ENCODE measurements at regions not wholly inside any gene's neighbourhood (a gene's known extent, or its start where the extent isn't known, plus 50 kb on each side); places are given as distances from the start of the nearest gene placed in this dataset.
"Not testable (repeated sequence)": the region's sequence is repeated elsewhere in the genome, so short reads cannot be mapped to it uniquely, and the experiment has no call there.

DNA sequence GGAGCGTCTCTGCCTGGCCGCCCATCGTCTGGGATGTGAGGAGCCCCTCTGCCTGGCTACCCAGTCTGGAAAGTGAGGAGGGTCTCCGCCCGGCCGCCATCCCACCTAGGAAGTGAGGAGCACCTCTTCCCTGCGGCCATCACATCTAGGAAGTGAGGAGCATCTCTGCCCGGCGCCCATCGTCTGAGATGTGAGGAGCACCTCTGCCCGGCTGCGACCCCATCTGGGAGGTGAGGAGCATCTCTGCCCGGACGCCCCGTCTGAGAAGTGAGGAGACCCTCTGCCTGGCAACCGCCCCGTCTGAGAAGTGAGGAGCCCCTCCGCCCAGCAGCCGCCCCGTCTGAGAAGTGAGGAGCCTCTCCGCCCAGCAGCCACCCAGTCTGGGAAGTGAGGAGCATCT lies 84.5 kb downstream of the IDS start:
- H3K4me1 ChIP-seq; POLR2A ChIA-PET; H3K4me3 Mint-ChIP-seq (ENCODE audit: unreplicated experiment); DNase-seq; H3K27me3 ChIP-seq (replicated peaks; ENCODE audit: control insufficient read depth, insufficient read depth, low read length); H3K36me3 Mint-ChIP-seq (ENCODE audit: insufficient read depth, unreplicated experiment); H3K9me3 ChIP-seq; H3K36me3 ChIP-seq (ENCODE audit: control insufficient read depth, insufficient read depth, low read length); H3K9me3 Mint-ChIP-seq (ENCODE audit: unreplicated experiment); CTCF ChIA-PET; H3K4me1 Mint-ChIP-seq (ENCODE audit: low read depth, unreplicated experiment); H3K4me3 ChIP-seq (ENCODE audit: low read depth, low read length); H3K27ac Mint-ChIP-seq (ENCODE audit: unreplicated experiment); BruUV-seq (replicated peaks); H3K27me3 Mint-ChIP-seq (ENCODE audit: insufficient read depth, unreplicated experiment); intact Hi-C loops (cut with micrococcal nuclease; ENCODE audit: unreplicated experiment): not testable (repeated sequence)

DNA sequence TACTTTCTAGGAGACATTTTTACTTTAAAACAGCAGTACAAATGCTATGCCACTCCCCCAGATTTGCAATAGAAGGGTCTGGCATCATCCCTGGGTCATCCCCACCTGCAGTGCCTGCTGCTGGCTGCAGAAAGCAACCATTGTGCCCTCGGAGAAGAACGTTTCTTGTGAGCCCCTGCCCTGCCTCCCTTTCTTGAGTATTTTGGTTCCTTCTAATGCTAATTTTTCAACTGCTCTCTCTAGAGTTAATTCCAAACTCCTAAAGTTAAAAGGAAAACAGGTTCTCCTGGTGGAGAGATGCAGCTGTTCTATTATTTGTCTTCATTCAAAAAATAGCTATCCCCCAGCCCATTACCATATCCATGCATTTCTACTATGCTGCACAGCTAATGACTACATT lies 107.1 kb downstream of the IDS start:
- Mint-ChIP-seq H3K9me3 (ENCODE audit: unreplicated experiment) (no peaks in the 10 kb centered on the region), H3K27me3 (ENCODE audit: insufficient read depth, unreplicated experiment) (peaks cover 5% of the 10 kb centered on the region), H3K4me3 (ENCODE audit: unreplicated experiment) (no peak overlapping the region), H3K4me1 (ENCODE audit: low read depth, unreplicated experiment) (no peaks in the 10 kb centered on the region), H3K36me3 (ENCODE audit: insufficient read depth, unreplicated experiment) (no peaks in the 10 kb centered on the region), H3K27ac (ENCODE audit: unreplicated experiment) (no peak overlapping the region)
- no TSS peak for BruUV-seq (replicated peaks)
- Histone ChIP-seq H3K36me3 (ENCODE audit: control insufficient read depth, insufficient read depth, low read length) (no peaks in the 10 kb centered on the region), H3K4me3 (ENCODE audit: low read depth, low read length) (no peak overlapping the region), H3K9me3 (no peaks in the 10 kb centered on the region), H3K27me3 (replicated peaks; ENCODE audit: control insufficient read depth, insufficient read depth, low read length) (no peaks in the 10 kb centered on the region), H3K4me1 (no peaks in the 10 kb centered on the region)
- intact Hi-C loops (cut with micrococcal nuclease; ENCODE audit: unreplicated experiment), result no loop called here
- CTCF ChIA-PET, result no interaction called here
- POLR2A ChIA-PET, result no interaction called here
- TF ChIP-seq, protein P1, sequence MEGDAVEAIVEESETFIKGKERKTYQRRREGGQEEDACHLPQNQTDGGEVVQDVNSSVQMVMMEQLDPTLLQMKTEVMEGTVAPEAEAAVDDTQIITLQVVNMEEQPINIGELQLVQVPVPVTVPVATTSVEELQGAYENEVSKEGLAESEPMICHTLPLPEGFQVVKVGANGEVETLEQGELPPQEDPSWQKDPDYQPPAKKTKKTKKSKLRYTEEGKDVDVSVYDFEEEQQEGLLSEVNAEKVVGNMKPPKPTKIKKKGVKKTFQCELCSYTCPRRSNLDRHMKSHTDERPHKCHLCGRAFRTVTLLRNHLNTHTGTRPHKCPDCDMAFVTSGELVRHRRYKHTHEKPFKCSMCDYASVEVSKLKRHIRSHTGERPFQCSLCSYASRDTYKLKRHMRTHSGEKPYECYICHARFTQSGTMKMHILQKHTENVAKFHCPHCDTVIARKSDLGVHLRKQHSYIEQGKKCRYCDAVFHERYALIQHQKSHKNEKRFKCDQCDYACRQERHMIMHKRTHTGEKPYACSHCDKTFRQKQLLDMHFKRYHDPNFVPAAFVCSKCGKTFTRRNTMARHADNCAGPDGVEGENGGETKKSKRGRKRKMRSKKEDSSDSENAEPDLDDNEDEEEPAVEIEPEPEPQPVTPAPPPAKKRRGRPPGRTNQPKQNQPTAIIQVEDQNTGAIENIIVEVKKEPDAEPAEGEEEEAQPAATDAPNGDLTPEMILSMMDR (IDR thresholded peaks at IDR 0.05; ENCODE audit: insufficient read depth in 1 of 2, low read depth in 1 of 2, low read length in 1 of 2, severe bottlenecking in 1 of 2, unreplicated experiment in 1 of 2), result no peak
- no peak for DNase-seq

GRCh38 chrX:149392921-149393320 lies 112.2 kb downstream of the IDS start:
- H3K4me3 Mint-ChIP-seq (ENCODE audit: unreplicated experiment), result no peak overlapping the region
- H3K36me3 ChIP-seq (ENCODE audit: control insufficient read depth, insufficient read depth, low read length), result no peaks in the 10 kb centered on the region
- H3K27me3 ChIP-seq (replicated peaks; ENCODE audit: control insufficient read depth, insufficient read depth, low read length), result no peaks in the 10 kb centered on the region
- no TSS peak for BruUV-seq (replicated peaks)
- CTCF ChIA-PET, result no interaction called here
- no peaks in the 10 kb centered on the region for H3K9me3 ChIP-seq
- H3K9me3 Mint-ChIP-seq (ENCODE audit: unreplicated experiment), result no peaks in the 10 kb centered on the region
- no peaks in the 10 kb centered on the region for H3K36me3 Mint-ChIP-seq (ENCODE audit: insufficient read depth, unreplicated experiment)
- intact Hi-C loops (cut with micrococcal nuclease; ENCODE audit: unreplicated experiment), result no loop called here
- H3K4me1 ChIP-seq, result no peaks in the 10 kb centered on the region
- peaks cover 2% of the 10 kb centered on the region for H3K27me3 Mint-ChIP-seq (ENCODE audit: insufficient read depth, unreplicated experiment)
- TF ChIP-seq, protein P1 (IDR thresholded peaks at IDR 0.05; ENCODE audit: insufficient read depth in 1 of 2, low read depth in 1 of 2, low read length in 1 of 2, severe bottlenecking in 1 of 2, unreplicated experiment in 1 of 2), result no peak
- H3K27ac Mint-ChIP-seq (ENCODE audit: unreplicated experiment), result no peak overlapping the region
- no peak overlapping the region for H3K4me3 ChIP-seq (ENCODE audit: low read depth, low read length)
- no peak for DNase-seq
- H3K4me1 Mint-ChIP-seq (ENCODE audit: low read depth, unreplicated experiment), result no peaks in the 10 kb centered on the region
- POLR2A ChIA-PET, result no interaction called here

DNA sequence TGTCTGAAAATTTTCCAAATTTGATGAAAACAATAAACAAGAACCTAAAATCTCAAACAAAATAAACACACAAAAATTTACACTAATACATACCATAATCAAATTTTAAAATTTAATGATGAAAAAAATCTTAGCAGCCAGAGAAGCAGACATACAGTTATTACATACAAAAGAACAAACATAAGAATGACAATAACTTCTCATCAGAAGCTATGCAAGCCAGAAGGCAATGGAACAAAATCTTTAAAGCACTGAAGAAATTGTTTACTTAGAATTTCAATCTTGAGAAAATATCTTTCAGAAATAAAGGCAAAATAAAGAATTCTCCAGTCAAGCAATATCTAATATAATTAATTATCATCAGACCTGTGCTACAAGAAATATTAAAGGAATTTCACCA lies 121.3 kb downstream of the IDS start:
- no peaks in the 10 kb centered on the region for H3K9me3 Mint-ChIP-seq (ENCODE audit: unreplicated experiment)
- POLR2A ChIA-PET, result no interaction called here
- H3K27me3 Mint-ChIP-seq (ENCODE audit: insufficient read depth, unreplicated experiment), result no peaks in the 10 kb centered on the region
- H3K27me3 ChIP-seq (replicated peaks; ENCODE audit: control insufficient read depth, insufficient read depth, low read length), result no peaks in the 10 kb centered on the region
- TF ChIP-seq, protein P1 (IDR thresholded peaks at IDR 0.05; ENCODE audit: insufficient read depth in 1 of 2, low read depth in 1 of 2, low read length in 1 of 2, severe bottlenecking in 1 of 2, unreplicated experiment in 1 of 2), result no peak
- DNase-seq, result no peak
- intact Hi-C loops (cut with micrococcal nuclease; ENCODE audit: unreplicated experiment), result no loop called here
- H3K4me3 ChIP-seq (ENCODE audit: low read depth, low read length), result no peak overlapping the region
- no peak overlapping the region for H3K27ac Mint-ChIP-seq (ENCODE audit: unreplicated experiment)
- CTCF ChIA-PET, result no interaction called here
- H3K4me1 Mint-ChIP-seq (ENCODE audit: low read depth, unreplicated experiment), result no peaks in the 10 kb centered on the region
- BruUV-seq (replicated peaks), result no TSS peak
- no peaks in the 10 kb centered on the region for H3K4me1 ChIP-seq
- no peaks in the 10 kb centered on the region for H3K36me3 Mint-ChIP-seq (ENCODE audit: insufficient read depth, unreplicated experiment)
- H3K36me3 ChIP-seq (ENCODE audit: control insufficient read depth, insufficient read depth, low read length), result no peaks in the 10 kb centered on the region
- no peak overlapping the region for H3K4me3 Mint-ChIP-seq (ENCODE audit: unreplicated experiment)
- no peaks in the 10 kb centered on the region for H3K9me3 ChIP-seq
